ENCODE measurements at regions not wholly inside any gene's neighbourhood (a gene's known extent, or its start where the extent isn't known, plus 50 kb on each side); places are given as distances from the start of the nearest gene placed in this dataset.

DNA sequence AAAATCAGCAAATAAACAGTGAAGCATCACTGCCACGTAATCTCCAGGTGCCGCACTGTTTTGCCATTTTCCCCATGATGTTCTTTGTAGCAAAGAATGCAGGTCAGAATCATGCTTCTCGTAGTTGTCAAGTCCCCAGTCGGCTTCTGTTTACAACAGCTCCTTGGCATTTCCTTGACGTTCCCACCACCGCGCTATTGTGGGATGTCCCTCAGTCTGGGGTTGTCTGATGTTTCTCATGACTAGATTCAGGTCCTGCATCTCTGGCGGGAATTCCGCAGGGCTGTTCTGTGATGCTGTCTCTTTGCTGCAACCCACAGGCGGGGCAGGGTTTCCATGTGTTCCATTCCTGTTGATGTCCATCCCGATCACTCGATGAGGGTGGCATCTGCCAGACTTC is 117.9 kb upstream of the SMAD3 start:
- no peak overlapping the region for H3K4me3 ChIP-seq (ENCODE audit: low read depth, low read length)
- TF ChIP-seq, protein P1, sequence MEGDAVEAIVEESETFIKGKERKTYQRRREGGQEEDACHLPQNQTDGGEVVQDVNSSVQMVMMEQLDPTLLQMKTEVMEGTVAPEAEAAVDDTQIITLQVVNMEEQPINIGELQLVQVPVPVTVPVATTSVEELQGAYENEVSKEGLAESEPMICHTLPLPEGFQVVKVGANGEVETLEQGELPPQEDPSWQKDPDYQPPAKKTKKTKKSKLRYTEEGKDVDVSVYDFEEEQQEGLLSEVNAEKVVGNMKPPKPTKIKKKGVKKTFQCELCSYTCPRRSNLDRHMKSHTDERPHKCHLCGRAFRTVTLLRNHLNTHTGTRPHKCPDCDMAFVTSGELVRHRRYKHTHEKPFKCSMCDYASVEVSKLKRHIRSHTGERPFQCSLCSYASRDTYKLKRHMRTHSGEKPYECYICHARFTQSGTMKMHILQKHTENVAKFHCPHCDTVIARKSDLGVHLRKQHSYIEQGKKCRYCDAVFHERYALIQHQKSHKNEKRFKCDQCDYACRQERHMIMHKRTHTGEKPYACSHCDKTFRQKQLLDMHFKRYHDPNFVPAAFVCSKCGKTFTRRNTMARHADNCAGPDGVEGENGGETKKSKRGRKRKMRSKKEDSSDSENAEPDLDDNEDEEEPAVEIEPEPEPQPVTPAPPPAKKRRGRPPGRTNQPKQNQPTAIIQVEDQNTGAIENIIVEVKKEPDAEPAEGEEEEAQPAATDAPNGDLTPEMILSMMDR (IDR thresholded peaks at IDR 0.05; ENCODE audit: borderline replicate concordance, insufficient read depth, low read depth, low read length): no peak

DNA sequence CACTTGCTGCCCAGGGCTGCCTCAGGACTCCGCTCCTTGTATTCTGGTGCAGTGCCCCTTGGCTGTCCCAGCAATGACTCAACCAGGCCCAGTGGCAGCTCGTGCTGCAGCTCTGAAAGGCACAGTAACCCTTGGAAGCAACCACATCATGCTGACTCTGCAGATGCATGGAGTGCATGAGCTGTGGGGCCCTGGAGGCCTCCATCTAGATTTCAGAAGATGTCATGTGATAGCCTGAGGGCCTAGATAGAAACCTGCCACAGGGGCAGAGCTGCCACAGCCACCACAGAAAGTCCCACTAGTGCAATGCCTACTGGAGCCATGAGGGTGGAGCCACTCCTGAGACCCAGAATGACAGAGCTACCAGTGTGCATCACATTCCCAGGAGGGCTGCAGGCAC is 117.1 kb upstream of the SMAD3 start:
- TF ChIP-seq, protein P1 (IDR thresholded peaks at IDR 0.05; ENCODE audit: borderline replicate concordance, insufficient read depth, low read depth, low read length): no peak

DNA sequence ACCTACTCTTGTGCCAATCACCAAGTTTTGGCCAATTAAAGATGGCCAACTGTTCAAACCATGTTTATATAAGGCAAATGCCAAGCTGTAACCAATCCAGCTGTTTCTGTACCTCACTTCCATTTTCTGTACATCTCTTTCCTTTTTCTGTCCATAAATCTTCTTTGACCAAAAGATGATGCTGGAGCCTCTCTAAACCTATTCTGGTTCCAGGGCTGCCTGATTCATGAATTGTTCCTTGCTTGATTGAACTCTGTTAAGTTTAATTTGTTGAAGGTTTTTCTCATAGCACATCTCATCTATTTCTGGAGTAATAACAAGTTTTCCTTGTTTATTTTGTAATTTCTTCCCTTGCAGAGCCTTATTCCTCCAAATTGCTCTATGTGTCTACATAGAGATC is 115.3 kb upstream of the SMAD3 start:
- no peak overlapping the region for H3K4me3 ChIP-seq (ENCODE audit: low read depth, low read length)
- TF ChIP-seq, protein P1 (IDR thresholded peaks at IDR 0.05; ENCODE audit: borderline replicate concordance, insufficient read depth, low read depth, low read length): no peak

More for the DNA sequence above, 117.1 kb upstream of the SMAD3 start:
- H3K4me3 ChIP-seq (ENCODE audit: low read depth, low read length): no peak overlapping the region

DNA sequence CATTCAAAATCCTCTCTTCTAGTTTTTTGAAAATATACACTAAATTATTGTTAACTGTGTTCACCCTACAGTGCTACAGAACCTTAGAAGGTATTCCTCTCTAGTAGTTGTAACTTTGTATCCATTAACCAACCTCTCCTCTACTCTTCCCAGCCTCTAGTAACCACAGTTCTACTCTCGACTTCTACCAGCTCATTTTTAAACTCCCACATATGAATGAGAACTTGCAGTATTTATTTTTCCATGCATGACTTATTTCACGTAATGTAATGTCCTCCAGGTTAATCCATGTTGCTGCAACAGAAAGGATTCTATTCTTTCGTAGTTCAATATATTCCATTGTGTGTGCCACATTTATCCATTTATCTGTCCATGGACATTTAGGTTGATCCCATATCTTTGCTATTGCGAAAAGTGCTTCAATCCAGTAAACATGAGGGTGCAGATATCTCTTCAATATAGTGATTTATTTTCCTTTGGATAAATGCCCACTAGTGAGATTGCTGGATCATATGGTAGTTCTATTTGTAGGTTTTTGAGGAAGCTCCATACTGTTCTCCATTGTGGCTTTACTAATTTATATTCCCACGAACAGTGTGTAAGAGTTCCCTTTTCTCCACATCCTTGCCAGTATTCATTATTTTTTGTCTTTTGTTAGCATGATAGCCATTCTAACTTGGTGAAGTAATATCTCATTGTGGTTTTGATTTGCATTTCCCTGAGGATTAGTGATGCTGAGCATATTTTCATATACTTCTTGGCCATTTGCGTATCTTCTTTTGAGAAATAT is 113.7 kb upstream of the SMAD3 start:
- H3K4me3 ChIP-seq (ENCODE audit: low read depth, low read length): no peak overlapping the region

DNA sequence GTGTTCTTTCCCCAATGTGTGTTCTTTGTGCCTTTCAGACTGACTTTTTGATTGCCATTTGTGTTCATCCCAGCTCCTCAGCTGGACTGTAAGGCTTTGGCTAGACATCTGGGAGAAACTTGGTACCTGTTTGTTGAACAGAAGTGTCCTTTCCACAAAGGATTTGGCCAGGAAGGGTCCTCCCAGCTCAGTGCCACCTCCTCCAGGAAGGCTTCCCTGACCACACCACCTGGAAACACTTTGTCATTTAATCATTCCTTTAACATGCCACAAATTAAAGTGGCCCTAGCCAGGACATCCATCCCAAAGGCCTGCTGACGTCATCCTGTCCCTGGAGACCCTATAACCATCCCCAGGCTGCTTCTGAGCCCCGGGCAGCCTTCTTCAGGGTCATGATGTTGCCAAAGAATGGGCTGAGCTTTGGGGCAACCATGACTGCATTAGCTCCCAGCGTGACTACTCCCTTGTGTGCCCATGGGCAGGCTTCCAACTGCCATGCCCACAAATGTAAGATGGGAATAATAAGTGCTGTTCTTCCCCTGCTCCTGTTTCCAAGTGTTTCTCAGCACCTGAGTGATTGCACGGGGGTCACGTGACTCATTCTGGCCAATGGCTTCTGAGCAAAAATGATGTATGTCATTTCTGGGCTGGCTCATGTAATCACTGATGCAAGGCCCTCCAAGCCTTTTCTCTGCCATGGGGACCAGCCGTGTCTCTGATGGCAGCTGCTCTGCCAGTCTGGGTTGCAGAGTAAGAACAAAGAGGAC is 112.5 kb upstream of the SMAD3 start:
- no peak overlapping the region for H3K4me3 ChIP-seq (ENCODE audit: low read depth, low read length)
- TF ChIP-seq, protein P1 (IDR thresholded peaks at IDR 0.05; ENCODE audit: borderline replicate concordance, insufficient read depth, low read depth, low read length): no peak

More for the DNA sequence above, 113.7 kb upstream of the SMAD3 start:
- TF ChIP-seq, protein P1 (IDR thresholded peaks at IDR 0.05; ENCODE audit: borderline replicate concordance, insufficient read depth, low read depth, low read length): no peak

DNA sequence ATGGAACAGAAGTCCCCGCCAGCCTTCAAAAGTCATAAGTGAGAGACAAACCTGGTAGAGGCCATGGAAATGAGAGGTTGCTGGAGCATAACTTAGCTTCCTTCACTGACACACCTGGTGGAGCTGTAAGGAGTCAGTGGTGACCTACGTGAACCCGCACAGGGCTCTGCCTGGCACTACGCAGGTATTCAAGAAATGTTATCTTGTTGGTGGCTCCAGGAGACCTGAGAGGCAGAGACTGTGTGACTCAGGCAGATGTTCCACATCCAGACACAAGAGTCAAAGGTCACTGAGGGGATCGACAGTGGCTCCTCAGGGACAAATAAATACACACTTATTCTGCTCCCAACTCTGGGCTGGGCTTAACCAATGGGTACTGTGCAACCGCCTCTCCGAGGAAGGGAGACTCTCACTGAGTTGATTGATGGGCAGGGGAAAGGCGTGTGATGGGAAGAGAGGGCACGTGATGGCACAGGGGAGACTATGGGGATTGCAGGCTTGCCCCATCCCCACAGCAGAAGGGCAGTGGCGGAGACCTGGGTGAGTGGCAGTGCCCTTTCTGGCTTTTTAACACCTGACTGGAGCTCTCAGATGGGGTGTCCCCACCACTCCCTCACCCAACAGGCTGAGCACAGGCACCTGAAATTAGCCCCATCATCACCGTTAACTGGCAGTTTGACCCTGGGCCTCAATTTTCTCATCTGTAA is 111.7 kb upstream of the SMAD3 start:
- no peak overlapping the region for H3K4me3 ChIP-seq (ENCODE audit: low read depth, low read length)
- TF ChIP-seq, protein P1 (IDR thresholded peaks at IDR 0.05; ENCODE audit: borderline replicate concordance, insufficient read depth, low read depth, low read length): no peak

Data from GM12875 (cell line).